Fibroblast of pulmonary artery (primary cell): ENCODE measurements at regions not wholly inside any gene's neighbourhood (a gene's known extent, or its start where the extent isn't known, plus 50 kb on each side); places are given as distances from the start of the nearest gene placed in this dataset.

Experiments used
- DNase-seq: peaks from one replicate; pipeline ENCODE4 v3.0.0-alpha.2; 2010; ENCODE audit warnings: low read depth
- H3K4me3 ChIP-seq: replicated peaks from 2 replicates; pipeline ENCODE4 v1.5.1; 2011; ENCODE audit warnings: low read depth, mild to moderate bottlenecking, control low read depth, low read length, moderate library complexity
- CTCF ChIP-seq: IDR thresholded peaks from 2 replicates; pipeline ENCODE4 v1.5.1; 2011; ENCODE audit warnings: mild to moderate bottlenecking, control low read depth, low read length, inconsistent platforms; ENCODE audit errors: missing control alignments

GRCh38 chr10:76763376-76763775 lies 874.2 kb downstream of the KCNMA1 start:
- no peak overlapping the region for H3K4me3 ChIP-seq
- no peak for DNase-seq
- TF ChIP-seq CTCF, result no peak

GRCh38 chr10:76759681-76760080 lies 877.9 kb downstream of the KCNMA1 start:
- TF ChIP-seq CTCF, result no peak
- DNase-seq, result no peak
- no peak overlapping the region for H3K4me3 ChIP-seq

- DNase-seq, result no peak
- H3K4me3 ChIP-seq, result no peak overlapping the region
- no peak for TF ChIP-seq CTCF
Observed at GRCh38 chr10:76743169-76743568, 894.4 kb downstream of the KCNMA1 start.

- no peak overlapping the region for H3K4me3 ChIP-seq
- DNase-seq, result no peak
- TF ChIP-seq CTCF, result no peak
Observed at GRCh38 chr10:76740514-76740913, 897.1 kb downstream of the KCNMA1 start.

- no peak for TF ChIP-seq CTCF
- no peak overlapping the region for H3K4me3 ChIP-seq
- no peak for DNase-seq
Observed at GRCh38 chr10:76738991-76739390, 898.6 kb downstream of the KCNMA1 start.

- no peak overlapping the region for H3K4me3 ChIP-seq
- DNase-seq, result no peak
- no peak for TF ChIP-seq CTCF
Observed at GRCh38 chr10:76736815-76737618, 900.6 kb downstream of the KCNMA1 start.

- no peak for DNase-seq
- no peak overlapping the region for H3K4me3 ChIP-seq
- no peak for TF ChIP-seq CTCF
Observed at GRCh38 chr10:76736392-76736791, 901.2 kb downstream of the KCNMA1 start.
